Lung (tissue), 11 donors: ENCODE measurements at regions not wholly inside any gene's neighbourhood (a gene's known extent, or its start where the extent isn't known, plus 50 kb on each side); places are given as distances from the start of the nearest gene placed in this dataset.

Experiments
- ATAC-seq: fragments of 200-7000 bp; cut with Tn5 transposase; one replicate; pipeline ENCODE4 v1.9.1; 2020; ENCODE audit warnings: moderate number of reproducible peaks; ENCODE audit not compliant: insufficient read depth, low FRiP score
- DNase-seq, 3 donors: peaks; one replicate each; pipeline ENCODE4 v3.0.0-alpha.2; 2013 to 2017
- H3K27ac ChIP-seq, 2 donors: one replicate each; pipeline ENCODE4 v1.5.1; 2013; ENCODE audit warnings: mild to moderate bottlenecking in 2 of 2, moderate library complexity in 2 of 2, control low read depth in 1 of 2, inconsistent platforms in 1 of 2, low read depth in 1 of 2, low read length in 1 of 2
- H3K27me3 ChIP-seq, 3 donors: one replicate each; pipeline ENCODE4 v1.5.1; 2013; ENCODE audit warnings: low read length in 2 of 3; ENCODE audit not compliant: control insufficient read depth in 3 of 3, insufficient read depth in 3 of 3
- H3K36me3 ChIP-seq, 4 donors: one replicate each; pipeline ENCODE4 v1.5.1; 2013; ENCODE audit warnings: low read length in 4 of 4, mild to moderate bottlenecking in 1 of 4, moderate library complexity in 1 of 4; ENCODE audit not compliant: control insufficient read depth in 4 of 4, insufficient read depth in 4 of 4
- H3K4me1 ChIP-seq, 5 donors: one replicate each; pipeline ENCODE4 v1.5.1; 2013; ENCODE audit warnings: low read length in 5 of 5, mild to moderate bottlenecking in 2 of 5, moderate library complexity in 1 of 5; ENCODE audit not compliant: control insufficient read depth in 5 of 5, insufficient read depth in 5 of 5
- H3K4me3 ChIP-seq: one replicate; pipeline ENCODE4 v1.5.1; 2013; ENCODE audit warnings: mild to moderate bottlenecking, control low read depth, moderate library complexity
- H3K9ac ChIP-seq, 2 donors: one replicate each; pipeline ENCODE4 v1.5.1; 2013; ENCODE audit warnings: low read length in 2 of 2, control low read depth in 1 of 2; ENCODE audit not compliant: insufficient read depth in 1 of 2
- H3K9me3 ChIP-seq, 4 donors: one replicate each; pipeline ENCODE4 v1.5.1; 2013; ENCODE audit warnings: low read length in 3 of 4, mild to moderate bottlenecking in 1 of 4, moderate library complexity in 1 of 4; ENCODE audit not compliant: control insufficient read depth in 4 of 4, insufficient read depth in 3 of 4
- CTCF ChIP-seq: IDR thresholded peaks from 2 replicates; pipeline ENCODE4 v1.5.1; 2012; ENCODE audit warnings: mild to moderate bottlenecking; ENCODE audit errors: control extremely low read depth, extremely low read depth
- WGBS, 2 donors: extraction: QIAGEN DNeasy Blood & Tissue Kit; methylation state at CpG; one replicate each; pipeline ENCODE4 v1.1.7; 2013; 5-methylcytosine and 5-hydroxymethylcytosine counted together
- donor health status: control.
- donor health status: control.
- donor health status: Bipolar disorder and iron deficiency.
- donor health status: healthy.
- donor health status: DM: yes; HTN: yes; CAD: no.

GRCh38 chr5:28254846-28255245 is 1216.5 kb upstream of the CDH9 start:
- DNase-seq (no peak), ATAC-seq (no peak)
- H3K9me3 ChIP-seq: peaks cover 0 to 2% (median 0%) of the 10 kb centered on the region in 4 donors
- H3K27me3 ChIP-seq: no peaks in the 10 kb centered on the region
- H3K4me1 ChIP-seq: no peaks in the 10 kb centered on the region
- TF ChIP-seq CTCF: no peak
- no peak overlapping the region for H3K27ac ChIP-seq
- H3K4me3 ChIP-seq: no peak overlapping the region
- no peaks in the 10 kb centered on the region for H3K36me3 ChIP-seq
- no peak overlapping the region for H3K9ac ChIP-seq

GRCh38 chr5:28253431-28253830 is 1215.0 kb upstream of the CDH9 start:
- Histone ChIP-seq H3K4me1 (no peaks in the 10 kb centered on the region), H3K36me3 (no peaks in the 10 kb centered on the region), H3K9me3 (peaks cover 0 to 2% (median 0%) of the 10 kb centered on the region in 4 donors), H3K27ac (no peak overlapping the region), H3K27me3 (no peaks in the 10 kb centered on the region), H3K9ac (no peak overlapping the region), H3K4me3 (no peak overlapping the region)
- ATAC-seq: no peak
- no peak for DNase-seq
- 79 to 87% methylated on average over 6 of the region's 6 CpGs for WGBS, 2 donors
- no peak for TF ChIP-seq CTCF

- ATAC-seq (no peak), DNase-seq (peak in 1 of 3 donors; percentile 4)
- H3K27me3 ChIP-seq: no peaks in the 10 kb centered on the region
- TF ChIP-seq CTCF: no peak
- H3K4me1 ChIP-seq: no peaks in the 10 kb centered on the region
- no peak overlapping the region for H3K4me3 ChIP-seq
- WGBS, 2 donors: 75 to 84% methylated on average over 5 of the region's 5 CpGs
- peaks cover 0 to 2% (median 0%) of the 10 kb centered on the region in 4 donors for H3K9me3 ChIP-seq
- H3K36me3 ChIP-seq: no peaks in the 10 kb centered on the region
- no peak overlapping the region for H3K9ac ChIP-seq
- H3K27ac ChIP-seq: no peak overlapping the region
Measured at GRCh38 chr5:28249771-28250415, 1211.5 kb upstream of the CDH9 start.
